ENCODE measurements at regions not wholly inside any gene's neighbourhood (a gene's known extent, or its start where the extent isn't known, plus 50 kb on each side); places are given as distances from the start of the nearest gene placed in this dataset.

DNA sequence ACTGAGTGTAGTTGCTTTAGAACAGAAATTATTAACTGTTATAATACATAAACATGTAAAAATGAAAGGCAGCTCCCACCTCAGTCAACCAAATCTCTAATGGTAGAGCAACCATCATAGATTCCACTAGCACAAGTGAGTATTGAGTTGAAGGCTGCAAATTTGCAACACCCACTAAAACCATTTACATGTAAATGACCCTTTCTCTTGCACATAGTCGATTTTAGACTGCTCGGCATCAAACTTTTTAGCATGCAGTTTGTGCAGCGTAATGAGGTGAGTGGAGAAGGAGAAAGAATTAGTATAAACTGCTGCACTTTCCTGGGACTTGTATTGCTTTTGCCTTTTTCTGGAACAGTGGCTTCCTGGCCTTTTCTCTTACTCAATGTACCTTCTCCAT is 62.8 kb downstream of the FBXO5 start:
- TF ChIP-seq JUND (IDR thresholded peaks at IDR 0.05) (no peak), SP1 (IDR thresholded peaks at IDR 0.05) (no peak), YY1 (IDR thresholded peaks at IDR 0.05) (no peak), RXRA (IDR thresholded peaks at IDR 0.05) (no peak), EGR1 (IDR thresholded peaks at IDR 0.05; ENCODE audit: low read depth in 2 of 2) (no peak), TAF1 (conservative IDR thresholded peaks at IDR 0.05) (no peak)
- TF ChIP-seq, protein P1, sequence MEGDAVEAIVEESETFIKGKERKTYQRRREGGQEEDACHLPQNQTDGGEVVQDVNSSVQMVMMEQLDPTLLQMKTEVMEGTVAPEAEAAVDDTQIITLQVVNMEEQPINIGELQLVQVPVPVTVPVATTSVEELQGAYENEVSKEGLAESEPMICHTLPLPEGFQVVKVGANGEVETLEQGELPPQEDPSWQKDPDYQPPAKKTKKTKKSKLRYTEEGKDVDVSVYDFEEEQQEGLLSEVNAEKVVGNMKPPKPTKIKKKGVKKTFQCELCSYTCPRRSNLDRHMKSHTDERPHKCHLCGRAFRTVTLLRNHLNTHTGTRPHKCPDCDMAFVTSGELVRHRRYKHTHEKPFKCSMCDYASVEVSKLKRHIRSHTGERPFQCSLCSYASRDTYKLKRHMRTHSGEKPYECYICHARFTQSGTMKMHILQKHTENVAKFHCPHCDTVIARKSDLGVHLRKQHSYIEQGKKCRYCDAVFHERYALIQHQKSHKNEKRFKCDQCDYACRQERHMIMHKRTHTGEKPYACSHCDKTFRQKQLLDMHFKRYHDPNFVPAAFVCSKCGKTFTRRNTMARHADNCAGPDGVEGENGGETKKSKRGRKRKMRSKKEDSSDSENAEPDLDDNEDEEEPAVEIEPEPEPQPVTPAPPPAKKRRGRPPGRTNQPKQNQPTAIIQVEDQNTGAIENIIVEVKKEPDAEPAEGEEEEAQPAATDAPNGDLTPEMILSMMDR (IDR thresholded peaks at IDR 0.05; ENCODE audit: low read depth, low read length, missing input control) = no peak
- TF ChIP-seq, protein P2, sequence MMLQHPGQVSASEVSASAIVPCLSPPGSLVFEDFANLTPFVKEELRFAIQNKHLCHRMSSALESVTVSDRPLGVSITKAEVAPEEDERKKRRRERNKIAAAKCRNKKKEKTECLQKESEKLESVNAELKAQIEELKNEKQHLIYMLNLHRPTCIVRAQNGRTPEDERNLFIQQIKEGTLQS (IDR thresholded peaks at IDR 0.05) = no peak
- TF ChIP-seq, protein P3, sequence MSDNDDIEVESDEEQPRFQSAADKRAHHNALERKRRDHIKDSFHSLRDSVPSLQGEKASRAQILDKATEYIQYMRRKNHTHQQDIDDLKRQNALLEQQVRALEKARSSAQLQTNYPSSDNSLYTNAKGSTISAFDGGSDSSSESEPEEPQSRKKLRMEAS (IDR thresholded peaks at IDR 0.05) = no peak
